ENCODE measurements at regions not wholly inside any gene's neighbourhood (a gene's known extent, or its start where the extent isn't known, plus 50 kb on each side); places are given as distances from the start of the nearest gene placed in this dataset.

DNA sequence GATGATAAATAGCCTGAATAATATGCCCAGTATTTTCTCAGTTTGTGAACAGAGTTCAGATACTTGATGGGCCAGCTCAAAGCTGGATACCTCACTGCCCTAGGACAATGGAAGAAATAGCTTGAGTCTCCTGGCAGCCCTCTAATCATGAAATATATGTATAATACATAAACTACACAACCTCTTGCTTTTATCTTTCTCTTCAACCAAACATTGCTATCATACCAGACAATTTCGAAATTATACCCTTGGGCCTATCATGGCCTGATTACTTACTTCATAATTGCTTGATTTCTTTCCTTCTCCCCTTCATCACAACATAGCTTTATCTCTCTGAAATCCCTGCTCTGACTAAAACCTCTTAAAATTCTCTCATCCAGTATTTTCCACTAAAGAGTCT is 1144.9 kb upstream of the C9orf72 start:
- DNase-seq = no peak
- H3K27me3 Mint-ChIP-seq = no peaks in the 10 kb centered on the region
- H3K36me3 Mint-ChIP-seq (ENCODE audit: low read depth) = no peaks in the 10 kb centered on the region
- H3K4me3 Mint-ChIP-seq = no peak overlapping the region
- H3K4me1 Mint-ChIP-seq = no peaks in the 10 kb centered on the region
- ChIA-PET POLR2A (no interaction called here), CTCF (interaction anchor here (1.4 kb wide), 1 partner anchor 16 kb away, joined by 3 read pairs; no protein-coding TSS in a partner anchor)
- H3K9me3 Mint-ChIP-seq = no peaks in the 10 kb centered on the region
- H3K27ac Mint-ChIP-seq = no peak overlapping the region

DNA sequence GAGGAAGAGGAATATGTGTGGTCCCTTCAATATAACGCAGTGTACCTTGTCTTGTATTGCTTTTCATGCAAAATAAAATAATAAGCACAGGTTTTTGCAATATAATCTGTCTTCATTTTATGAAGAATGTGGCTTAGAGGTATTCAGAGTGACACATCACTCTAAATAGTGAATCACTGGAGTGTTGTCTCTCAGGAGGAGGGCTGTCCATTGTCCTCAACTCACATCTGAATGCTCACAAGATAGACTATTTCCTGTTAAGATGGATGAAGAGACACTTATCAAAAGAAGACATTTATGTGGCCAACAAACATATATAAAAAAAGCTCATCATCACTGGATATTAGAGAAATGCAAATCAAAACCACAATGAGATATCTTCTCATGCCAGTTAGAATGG is 1147.5 kb upstream of the C9orf72 start:
- ChIA-PET POLR2A (no interaction called here), CTCF (no interaction called here)
- Mint-ChIP-seq H3K27me3 (no peaks in the 10 kb centered on the region), H3K4me1 (no peaks in the 10 kb centered on the region), H3K27ac (no peak overlapping the region), H3K9me3 (no peaks in the 10 kb centered on the region), H3K4me3 (no peak overlapping the region), H3K36me3 (ENCODE audit: low read depth) (no peaks in the 10 kb centered on the region)
- DNase-seq = no peak

GRCh38 chr9:28730111-28730510 is 1156.8 kb upstream of the C9orf72 start:
- H3K9me3 Mint-ChIP-seq = no peaks in the 10 kb centered on the region
- CTCF ChIA-PET = no interaction called here
- H3K36me3 Mint-ChIP-seq (ENCODE audit: low read depth) = no peaks in the 10 kb centered on the region
- no peaks in the 10 kb centered on the region for H3K4me1 Mint-ChIP-seq
- H3K4me3 Mint-ChIP-seq = no peak overlapping the region
- no peaks in the 10 kb centered on the region for H3K27me3 Mint-ChIP-seq
- POLR2A ChIA-PET = no interaction called here
- DNase-seq = no peak
- no peak overlapping the region for H3K27ac Mint-ChIP-seq

DNA sequence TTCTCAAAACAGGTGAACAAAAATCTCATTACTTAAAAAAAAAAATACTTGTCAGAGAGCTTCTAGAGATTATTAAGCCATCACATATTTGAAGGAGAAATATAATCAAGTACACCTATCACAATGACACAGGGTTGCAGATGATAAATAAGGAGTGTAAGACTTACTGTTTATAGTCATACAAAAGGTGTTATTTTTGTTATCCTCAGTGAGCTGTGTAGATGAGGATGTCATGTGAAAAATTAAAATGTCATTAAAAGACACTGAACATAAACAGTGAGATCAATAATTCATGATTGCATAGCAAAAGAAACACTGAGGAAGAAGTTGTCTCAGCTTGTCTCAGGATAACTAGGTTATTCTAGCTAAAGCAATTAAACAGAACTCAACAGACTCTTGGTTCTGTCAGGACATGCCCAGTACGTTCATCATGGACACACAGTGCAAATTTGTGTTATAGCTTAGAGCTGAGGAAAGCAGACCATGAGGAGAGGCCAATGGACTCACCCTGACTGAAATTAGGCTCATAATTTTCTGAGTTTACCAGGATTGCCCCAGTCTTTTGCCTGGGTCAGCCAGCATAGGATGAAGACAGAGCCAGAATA is 1162.6 kb upstream of the C9orf72 start:
- no peak for DNase-seq
- H3K9me3 Mint-ChIP-seq = no peaks in the 10 kb centered on the region
- no peak overlapping the region for H3K27ac Mint-ChIP-seq
- CTCF ChIA-PET = no interaction called here
- POLR2A ChIA-PET = no interaction called here
- H3K4me3 Mint-ChIP-seq = no peak overlapping the region
- no peaks in the 10 kb centered on the region for H3K36me3 Mint-ChIP-seq (ENCODE audit: low read depth)
- no peaks in the 10 kb centered on the region for H3K4me1 Mint-ChIP-seq
- no peaks in the 10 kb centered on the region for H3K27me3 Mint-ChIP-seq

DNA sequence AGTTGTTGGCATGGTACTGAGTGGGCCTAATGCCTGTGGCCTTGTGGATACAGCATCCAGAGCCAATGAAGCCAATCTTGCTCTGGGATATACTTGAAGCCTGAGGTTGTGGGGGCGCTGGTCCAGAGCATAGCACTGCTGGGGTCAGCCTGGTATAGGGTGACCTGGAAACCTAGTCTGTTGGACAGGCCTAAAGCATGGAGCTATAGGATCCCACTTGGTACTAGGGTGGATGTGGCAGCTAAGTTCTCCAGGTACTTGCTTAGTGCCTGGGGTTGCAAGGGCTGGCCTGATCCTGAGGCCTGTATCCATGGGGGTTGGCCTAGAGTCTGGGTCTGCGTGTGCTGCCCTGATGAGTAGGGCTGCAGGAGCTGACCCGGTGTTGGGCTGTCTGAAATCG is 1168.2 kb upstream of the C9orf72 start:
- Mint-ChIP-seq H3K4me1 (no peaks in the 10 kb centered on the region), H3K27me3 (no peaks in the 10 kb centered on the region), H3K9me3 (peaks cover 11% of the 10 kb centered on the region), H3K27ac (no peak overlapping the region), H3K36me3 (ENCODE audit: low read depth) (no peaks in the 10 kb centered on the region), H3K4me3 (no peak overlapping the region)
- ChIA-PET POLR2A (no interaction called here), CTCF (no interaction called here)
- DNase-seq = no peak

GRCh38 chr9:28747351-28747985 is 1174.2 kb upstream of the C9orf72 start:
- Mint-ChIP-seq H3K4me3 (no peak overlapping the region), H3K27ac (no peak overlapping the region), H3K4me1 (no peaks in the 10 kb centered on the region), H3K36me3 (ENCODE audit: low read depth) (no peaks in the 10 kb centered on the region), H3K9me3 (peaks cover 6% of the 10 kb centered on the region), H3K27me3 (no peaks in the 10 kb centered on the region)
- POLR2A ChIA-PET = no interaction called here
- no peak for DNase-seq
- CTCF ChIA-PET = no interaction called here

DNA sequence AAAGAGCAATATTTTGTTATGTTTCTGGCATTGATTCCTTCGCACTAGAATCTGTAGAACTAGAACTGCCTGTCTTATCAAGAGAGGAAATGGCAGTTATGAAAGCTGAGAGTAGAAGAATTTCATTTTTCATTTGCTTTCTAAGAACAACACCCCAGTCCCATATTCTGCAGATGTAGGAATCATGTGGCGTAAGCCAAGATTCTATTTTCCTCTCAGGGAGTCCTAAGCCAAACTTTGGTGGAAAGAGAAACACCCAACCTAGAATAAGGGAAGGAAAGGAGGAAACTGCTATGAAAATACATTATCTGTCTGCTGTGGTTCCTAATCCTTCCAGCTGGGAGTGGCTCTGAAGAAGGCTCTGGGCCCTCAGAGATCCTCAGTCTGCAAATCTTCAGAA is 1176.9 kb upstream of the C9orf72 start:
- no peak overlapping the region for H3K27ac Mint-ChIP-seq
- POLR2A ChIA-PET = no interaction called here

DNA sequence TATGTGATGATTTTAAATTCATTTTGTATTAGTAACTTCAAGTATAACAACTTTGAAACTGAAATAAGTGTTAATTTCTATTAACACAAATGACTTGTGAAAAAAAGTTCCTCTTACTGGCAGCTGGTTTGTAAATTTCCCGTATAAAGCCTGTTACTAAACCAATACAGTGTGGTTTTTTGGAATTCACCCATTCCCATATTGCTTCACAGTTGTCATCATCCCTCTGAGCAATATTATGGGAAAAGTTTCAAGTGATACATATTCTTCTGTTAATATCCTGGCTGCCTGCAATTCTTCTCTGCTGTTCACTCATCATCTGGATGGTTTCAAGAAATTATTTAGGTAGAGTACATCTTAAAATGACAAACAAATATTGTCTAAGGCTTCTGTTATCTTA is 1185.1 kb upstream of the C9orf72 start:
- CTCF ChIA-PET = no interaction called here
- H3K36me3 Mint-ChIP-seq (ENCODE audit: low read depth) = no peaks in the 10 kb centered on the region
- peaks cover 7% of the 10 kb centered on the region for H3K9me3 Mint-ChIP-seq
- no peaks in the 10 kb centered on the region for H3K4me1 Mint-ChIP-seq
- no peak overlapping the region for H3K4me3 Mint-ChIP-seq
- H3K27ac Mint-ChIP-seq = no peak overlapping the region
- no peaks in the 10 kb centered on the region for H3K27me3 Mint-ChIP-seq
- no peak for DNase-seq
- POLR2A ChIA-PET = no interaction called here

More for the DNA sequence above, 1176.9 kb upstream of the C9orf72 start:
- no peak overlapping the region for H3K4me3 Mint-ChIP-seq
- DNase-seq = no peak
- peaks cover 1% of the 10 kb centered on the region for H3K9me3 Mint-ChIP-seq
- no peaks in the 10 kb centered on the region for H3K36me3 Mint-ChIP-seq (ENCODE audit: low read depth)
- H3K27me3 Mint-ChIP-seq = no peaks in the 10 kb centered on the region
- no peaks in the 10 kb centered on the region for H3K4me1 Mint-ChIP-seq
- CTCF ChIA-PET = no interaction called here

- Mint-ChIP-seq H3K27ac (no peak overlapping the region), H3K4me3 (no peak overlapping the region), H3K27me3 (no peaks in the 10 kb centered on the region), H3K4me1 (no peaks in the 10 kb centered on the region), H3K36me3 (ENCODE audit: low read depth) (no peaks in the 10 kb centered on the region), H3K9me3 (peaks cover 7% of the 10 kb centered on the region)
- DNase-seq = no peak
- ChIA-PET POLR2A (no interaction called here), CTCF (no interaction called here)
Observed at GRCh38 chr9:28758971-28759370, 1185.7 kb upstream of the C9orf72 start.

DNA sequence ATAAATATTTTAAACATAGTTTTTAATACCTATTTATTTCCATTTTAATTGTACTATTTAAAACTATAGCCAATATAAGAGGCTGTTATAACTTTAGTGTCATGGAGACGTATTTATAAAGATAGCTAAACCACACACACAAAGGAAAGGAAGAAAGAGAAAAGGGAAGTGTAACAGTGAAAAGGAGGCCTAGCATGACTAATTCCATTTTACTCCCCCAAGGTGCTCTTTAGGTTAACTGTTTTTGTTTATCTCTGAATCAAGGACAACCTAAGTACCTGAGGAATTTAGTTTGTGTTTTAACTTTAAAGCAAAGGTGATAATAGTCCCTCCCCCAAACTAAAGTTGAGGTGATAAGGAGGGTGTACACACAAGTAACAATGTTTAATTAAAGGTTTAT is 1188.9 kb upstream of the C9orf72 start:
- H3K27ac Mint-ChIP-seq = no peak overlapping the region
- H3K36me3 Mint-ChIP-seq (ENCODE audit: low read depth) = no peaks in the 10 kb centered on the region
- no peak for DNase-seq
- no peak overlapping the region for H3K4me3 Mint-ChIP-seq
- ChIA-PET POLR2A (no interaction called here), CTCF (no interaction called here)
- H3K9me3 Mint-ChIP-seq = peaks cover 7% of the 10 kb centered on the region
- no peaks in the 10 kb centered on the region for H3K4me1 Mint-ChIP-seq
- no peaks in the 10 kb centered on the region for H3K27me3 Mint-ChIP-seq

DNA sequence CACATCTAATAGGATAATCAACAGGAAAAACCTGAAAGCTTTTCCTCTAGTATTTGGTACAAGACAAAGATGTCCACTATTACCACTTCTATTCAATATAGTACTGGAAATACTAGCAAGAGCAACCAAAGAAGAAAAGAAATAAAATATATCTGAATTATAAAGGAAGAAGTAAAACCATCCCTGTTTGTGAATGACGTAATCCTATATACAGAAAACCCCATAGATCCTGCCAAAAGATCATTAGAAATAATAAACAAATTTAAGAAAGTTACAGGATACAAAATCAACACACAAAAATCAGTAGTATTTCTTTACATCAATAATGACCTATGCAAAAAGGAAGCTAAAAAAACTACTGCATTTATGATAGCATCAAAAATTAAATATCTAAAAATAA is 1191.3 kb upstream of the C9orf72 start:
- H3K27me3 Mint-ChIP-seq = no peaks in the 10 kb centered on the region
- no peak overlapping the region for H3K4me3 Mint-ChIP-seq
- no peak overlapping the region for H3K27ac Mint-ChIP-seq
- peaks cover 2% of the 10 kb centered on the region for H3K9me3 Mint-ChIP-seq
- no peaks in the 10 kb centered on the region for H3K4me1 Mint-ChIP-seq
- no peaks in the 10 kb centered on the region for H3K36me3 Mint-ChIP-seq (ENCODE audit: low read depth)
- ChIA-PET POLR2A (no interaction called here), CTCF (no interaction called here)
- no peak for DNase-seq

DNA sequence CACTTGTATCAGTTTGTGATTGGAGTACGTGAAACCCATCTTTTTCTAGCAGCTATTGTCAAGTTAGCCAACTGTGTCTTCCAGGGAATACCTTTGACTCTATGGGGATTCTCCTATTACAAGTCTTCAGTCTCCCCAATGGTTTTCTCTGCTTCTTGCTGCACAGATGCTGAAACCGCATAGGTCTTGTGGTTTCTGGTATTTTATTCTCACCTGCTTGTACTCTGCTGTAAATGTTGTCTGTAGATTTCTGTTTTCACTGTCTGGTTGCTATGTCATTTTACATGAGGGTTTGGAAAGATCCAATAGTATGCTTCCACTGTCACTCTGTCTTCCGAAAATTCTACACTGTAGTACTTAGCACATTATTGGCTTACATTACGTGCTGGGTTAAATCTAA is 1196.9 kb upstream of the C9orf72 start:
- CTCF ChIA-PET = no interaction called here
- H3K27ac Mint-ChIP-seq = no peak overlapping the region

DNA sequence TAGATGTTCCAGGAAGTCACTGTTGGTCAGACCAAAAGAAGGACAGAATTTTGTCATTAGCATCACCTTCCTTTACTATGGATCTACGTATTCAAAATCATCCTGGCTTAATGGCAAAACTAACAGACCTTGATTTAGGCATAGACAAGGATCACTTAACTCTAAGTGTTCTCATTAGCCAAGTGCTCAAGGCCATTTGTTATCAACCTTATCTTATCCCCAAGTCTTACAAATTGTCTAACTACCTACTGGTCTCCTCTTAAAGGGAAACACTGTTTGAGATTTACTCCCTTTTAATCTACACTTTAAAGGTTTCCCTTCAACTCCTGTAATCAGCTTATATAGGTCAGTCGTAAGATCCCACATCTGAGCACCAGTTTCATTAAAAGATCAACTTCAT is 1197.5 kb upstream of the C9orf72 start:
- no peak overlapping the region for H3K27ac Mint-ChIP-seq
- H3K9me3 Mint-ChIP-seq = no peaks in the 10 kb centered on the region
- DNase-seq = no peak
- H3K4me3 Mint-ChIP-seq = no peak overlapping the region
- no peaks in the 10 kb centered on the region for H3K36me3 Mint-ChIP-seq (ENCODE audit: low read depth)
- no peaks in the 10 kb centered on the region for H3K4me1 Mint-ChIP-seq
- H3K27me3 Mint-ChIP-seq = no peaks in the 10 kb centered on the region
- CTCF ChIA-PET = no interaction called here
- POLR2A ChIA-PET = no interaction called here

More for the DNA sequence above, 1196.9 kb upstream of the C9orf72 start:
- H3K9me3 Mint-ChIP-seq = no peaks in the 10 kb centered on the region
- H3K4me3 Mint-ChIP-seq = no peak overlapping the region
- H3K27me3 Mint-ChIP-seq = no peaks in the 10 kb centered on the region
- POLR2A ChIA-PET = no interaction called here
- no peak for DNase-seq
- no peaks in the 10 kb centered on the region for H3K36me3 Mint-ChIP-seq (ENCODE audit: low read depth)
- H3K4me1 Mint-ChIP-seq = no peaks in the 10 kb centered on the region

DNA sequence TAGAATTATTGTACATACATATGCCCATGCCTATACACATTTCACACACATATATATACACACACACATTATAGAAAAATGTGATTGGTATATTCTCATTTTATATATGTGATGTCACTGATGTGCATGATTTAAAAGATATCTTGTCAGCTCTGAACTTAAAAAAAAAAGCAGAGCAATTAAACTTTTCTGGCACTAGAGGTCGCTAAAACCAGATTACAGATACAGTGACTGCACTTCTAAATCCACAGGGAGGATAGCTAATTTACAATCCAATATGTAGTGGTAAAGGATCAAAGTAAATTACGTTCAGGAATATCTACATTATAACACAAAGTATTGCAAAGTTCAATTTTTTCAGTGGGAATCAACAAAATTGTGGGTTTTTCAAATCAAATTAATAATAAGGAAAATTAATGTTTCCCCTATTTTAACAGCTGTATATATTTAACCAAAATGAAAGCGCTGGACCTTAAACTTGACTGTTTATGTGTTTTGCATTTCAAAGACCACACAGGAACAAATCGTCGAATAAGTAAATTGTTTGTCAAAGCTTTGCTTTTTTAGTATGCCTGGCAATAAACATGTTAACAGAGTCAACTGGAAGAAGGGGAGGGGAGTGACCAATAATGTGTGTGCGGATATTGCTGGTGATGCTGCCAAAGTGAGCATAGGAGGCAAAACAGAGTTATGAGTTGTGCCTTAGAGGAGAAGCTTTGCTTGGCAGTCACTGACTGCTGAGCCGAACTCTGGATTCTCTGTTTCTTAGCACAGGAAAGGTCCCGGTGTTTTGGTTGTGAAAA is 1201.4 kb upstream of the C9orf72 start:
- POLR2A ChIA-PET = no interaction called here

More for the DNA sequence above, 1201.4 kb upstream of the C9orf72 start:
- no peak overlapping the region for H3K27ac Mint-ChIP-seq
- no peaks in the 10 kb centered on the region for H3K4me1 Mint-ChIP-seq
- CTCF ChIA-PET = interaction anchor here (0.7 kb wide), 1 partner anchor 37 kb away, joined by 3 read pairs; no protein-coding TSS in a partner anchor
- H3K36me3 Mint-ChIP-seq (ENCODE audit: low read depth) = no peaks in the 10 kb centered on the region
- DNase-seq = no peak
- no peak overlapping the region for H3K4me3 Mint-ChIP-seq
- H3K9me3 Mint-ChIP-seq = no peaks in the 10 kb centered on the region
- no peaks in the 10 kb centered on the region for H3K27me3 Mint-ChIP-seq

Measured in activated CD4-positive, alpha-beta T cell treated with anti-CD3 and anti-CD28 coated beads, Interleukin-2, amount 10 ng/mL, durations not matched to agents 7 days and 5 days (primary cell).